GM18511 (cell line): ENCODE measurements at regions not wholly inside any gene's neighbourhood (a gene's known extent, or its start where the extent isn't known, plus 50 kb on each side); places are given as distances from the start of the nearest gene placed in this dataset.
"Not testable (repeated sequence)": the region's sequence is repeated elsewhere in the genome, so short reads cannot be mapped to it uniquely, and the experiment has no call there.

Source experiments
- ATAC-seq: cut with Tn5 transposase; IDR thresholded peaks from one replicate; pipeline ENCODE4 v1.9.1; 2021; ENCODE audit warnings: mild to moderate bottlenecking, moderate library complexity; ENCODE audit not compliant: unreplicated experiment

GRCh38 chr5:9813305-9813704 is 183.2 kb upstream of the TAS2R1 start:
- no peak for ATAC-seq

- not testable (repeated sequence) for ATAC-seq
These were observed 177.2 kb upstream of the TAS2R1 start for GRCh38 chr5:9807366-9807765.

GRCh38 chr5:9801908-9802307 is 171.8 kb upstream of the TAS2R1 start:
- no peak for ATAC-seq

GRCh38 chr5:9799606-9800005 is 169.5 kb upstream of the TAS2R1 start:
- ATAC-seq = no peak

GRCh38 chr5:9790276-9790675 is 160.1 kb upstream of the TAS2R1 start:
- ATAC-seq = no peak

GRCh38 chr5:9789777-9790176 is 159.6 kb upstream of the TAS2R1 start:
- no peak for ATAC-seq

- ATAC-seq = no peak
These were observed 157.9 kb upstream of the TAS2R1 start for GRCh38 chr5:9787861-9788600.

GRCh38 chr5:9786380-9787360 is 156.5 kb upstream of the TAS2R1 start:
- no peak for ATAC-seq

- no peak for ATAC-seq
These were observed 155.6 kb upstream of the TAS2R1 start for GRCh38 chr5:9785751-9786150.

GRCh38 chr5:9784231-9784630 is 154.1 kb upstream of the TAS2R1 start:
- no peak for ATAC-seq

GRCh38 chr5:9782826-9783560 is 152.8 kb upstream of the TAS2R1 start:
- no peak for ATAC-seq

- no peak for ATAC-seq
These were observed 151.7 kb upstream of the TAS2R1 start for GRCh38 chr5:9781890-9782289.

- no peak for ATAC-seq
These were observed 151.1 kb upstream of the TAS2R1 start for GRCh38 chr5:9781275-9781674.

GRCh38 chr5:9780501-9780900 is 150.3 kb upstream of the TAS2R1 start:
- ATAC-seq = no peak

- no peak for ATAC-seq
These were observed 146.4 kb upstream of the TAS2R1 start for GRCh38 chr5:9776525-9776924.

GRCh38 chr5:9775339-9775738 is 145.2 kb upstream of the TAS2R1 start:
- no peak for ATAC-seq

GRCh38 chr5:9774472-9775079 is 144.4 kb upstream of the TAS2R1 start:
- no peak for ATAC-seq

GRCh38 chr5:9771079-9771478 is 140.9 kb upstream of the TAS2R1 start:
- ATAC-seq = no peak

- ATAC-seq = no peak
These were observed 136.4 kb upstream of the TAS2R1 start for GRCh38 chr5:9766581-9766980.

GRCh38 chr5:9765419-9766140 is 135.4 kb upstream of the TAS2R1 start:
- no peak for ATAC-seq
